ENCODE measurements at regions not wholly inside any gene's neighbourhood (a gene's known extent, or its start where the extent isn't known, plus 50 kb on each side); places are given as distances from the start of the nearest gene placed in this dataset.
"Not testable (repeated sequence)": the region's sequence is repeated elsewhere in the genome, so short reads cannot be mapped to it uniquely, and the experiment has no call there.

GRCh38 chr6:140011537-140011936 lies 637.1 kb upstream of the CITED2 start:
- peak overlapping the region; percentile 26 for H2AFZ ChIP-seq (ENCODE audit: low read depth, low read length)
- H3K36me3 ChIP-seq (ENCODE audit: insufficient read depth, low read length): no peaks in the 10 kb centered on the region
- no peaks in the 10 kb centered on the region for H3K27me3 ChIP-seq (ENCODE audit: insufficient read depth, low read length)
- H3K9me3 ChIP-seq (ENCODE audit: low read length): peaks cover under 1% of the 10 kb centered on the region
- no peaks in the 10 kb centered on the region for H3K4me1 ChIP-seq (ENCODE audit: insufficient read depth, low read length)
- no peak overlapping the region for H3K4me3 ChIP-seq (ENCODE audit: low read length)

- Histone ChIP-seq H2AFZ (ENCODE audit: low read depth, low read length) (no peak overlapping the region), H3K27me3 (ENCODE audit: insufficient read depth, low read length) (no peaks in the 10 kb centered on the region), H3K36me3 (ENCODE audit: insufficient read depth, low read length) (no peaks in the 10 kb centered on the region), H3K9me3 (ENCODE audit: low read length) (peaks cover 2% of the 10 kb centered on the region), H3K4me1 (ENCODE audit: insufficient read depth, low read length) (no peaks in the 10 kb centered on the region), H3K4me3 (ENCODE audit: low read length) (no peak overlapping the region)
Measured at GRCh38 chr6:140009286-140009685, 634.8 kb upstream of the CITED2 start.

GRCh38 chr6:140007525-140007924 lies 633.1 kb upstream of the CITED2 start:
- Histone ChIP-seq H3K4me3 (ENCODE audit: low read length) (no peak overlapping the region), H3K9me3 (ENCODE audit: low read length) (peaks cover 2% of the 10 kb centered on the region), H3K4me1 (ENCODE audit: insufficient read depth, low read length) (peaks cover 13% of the 10 kb centered on the region), H3K36me3 (ENCODE audit: insufficient read depth, low read length) (no peaks in the 10 kb centered on the region), H2AFZ (ENCODE audit: low read depth, low read length) (no peak overlapping the region), H3K27me3 (ENCODE audit: insufficient read depth, low read length) (no peaks in the 10 kb centered on the region)

GRCh38 chr6:140003217-140003616 lies 628.8 kb upstream of the CITED2 start:
- H3K4me3 ChIP-seq (ENCODE audit: low read length): no peak overlapping the region
- H3K27me3 ChIP-seq (ENCODE audit: insufficient read depth, low read length): no peaks in the 10 kb centered on the region
- H2AFZ ChIP-seq (ENCODE audit: low read depth, low read length): no peak overlapping the region
- no peaks in the 10 kb centered on the region for H3K36me3 ChIP-seq (ENCODE audit: insufficient read depth, low read length)
- peaks cover 2% of the 10 kb centered on the region for H3K9me3 ChIP-seq (ENCODE audit: low read length)
- peaks cover 14% of the 10 kb centered on the region for H3K4me1 ChIP-seq (ENCODE audit: insufficient read depth, low read length)

- Histone ChIP-seq H3K4me1 (ENCODE audit: insufficient read depth, low read length) (peaks cover 14% of the 10 kb centered on the region), H2AFZ (ENCODE audit: low read depth, low read length) (no peak overlapping the region), H3K27me3 (ENCODE audit: insufficient read depth, low read length) (no peaks in the 10 kb centered on the region), H3K9me3 (ENCODE audit: low read length) (peaks cover 2% of the 10 kb centered on the region), H3K4me3 (ENCODE audit: low read length) (no peak overlapping the region), H3K36me3 (ENCODE audit: insufficient read depth, low read length) (no peaks in the 10 kb centered on the region)
Measured at GRCh38 chr6:140002396-140003022, 628.1 kb upstream of the CITED2 start.

GRCh38 chr6:140001821-140002341 lies 627.4 kb upstream of the CITED2 start:
- H3K9me3 ChIP-seq (ENCODE audit: low read length): peaks cover 2% of the 10 kb centered on the region
- H3K36me3 ChIP-seq (ENCODE audit: insufficient read depth, low read length): no peaks in the 10 kb centered on the region
- no peak overlapping the region for H2AFZ ChIP-seq (ENCODE audit: low read depth, low read length)
- H3K4me3 ChIP-seq (ENCODE audit: low read length): no peak overlapping the region
- peaks cover 14% of the 10 kb centered on the region for H3K4me1 ChIP-seq (ENCODE audit: insufficient read depth, low read length)
- H3K27me3 ChIP-seq (ENCODE audit: insufficient read depth, low read length): no peaks in the 10 kb centered on the region

GRCh38 chr6:140001005-140001404 lies 626.6 kb upstream of the CITED2 start:
- H3K4me1 ChIP-seq (ENCODE audit: insufficient read depth, low read length): peaks cover 14% of the 10 kb centered on the region
- H3K36me3 ChIP-seq (ENCODE audit: insufficient read depth, low read length): no peaks in the 10 kb centered on the region
- H3K9me3 ChIP-seq (ENCODE audit: low read length): no peaks in the 10 kb centered on the region
- no peak overlapping the region for H3K4me3 ChIP-seq (ENCODE audit: low read length)
- H2AFZ ChIP-seq (ENCODE audit: low read depth, low read length): no peak overlapping the region
- H3K27me3 ChIP-seq (ENCODE audit: insufficient read depth, low read length): no peaks in the 10 kb centered on the region

GRCh38 chr6:139999661-140000060 lies 625.2 kb upstream of the CITED2 start:
- not testable (repeated sequence) for H3K9me3 ChIP-seq (ENCODE audit: low read length); H2AFZ ChIP-seq (ENCODE audit: low read depth, low read length); H3K27me3 ChIP-seq (ENCODE audit: insufficient read depth, low read length); H3K36me3 ChIP-seq (ENCODE audit: insufficient read depth, low read length); H3K4me3 ChIP-seq (ENCODE audit: low read length)
- H3K4me1 ChIP-seq (ENCODE audit: insufficient read depth, low read length): peaks cover 14% of the 10 kb centered on the region

GRCh38 chr6:139998478-139998877 lies 624.0 kb upstream of the CITED2 start:
- not testable (repeated sequence) for H3K36me3 ChIP-seq (ENCODE audit: insufficient read depth, low read length); H3K4me3 ChIP-seq (ENCODE audit: low read length)
- peaks cover 11% of the 10 kb centered on the region for H3K4me1 ChIP-seq (ENCODE audit: insufficient read depth, low read length)

GRCh38 chr6:139996253-139996834 lies 621.9 kb upstream of the CITED2 start:
- Histone ChIP-seq H3K27me3 (ENCODE audit: insufficient read depth, low read length) (no peaks in the 10 kb centered on the region), H3K4me1 (ENCODE audit: insufficient read depth, low read length) (no peaks in the 10 kb centered on the region), H3K4me3 (ENCODE audit: low read length) (no peak overlapping the region), H3K9me3 (ENCODE audit: low read length) (no peaks in the 10 kb centered on the region), H2AFZ (ENCODE audit: low read depth, low read length) (no peak overlapping the region), H3K36me3 (ENCODE audit: insufficient read depth, low read length) (no peaks in the 10 kb centered on the region)

More at GRCh38 chr6:139998478-139998877, 624.0 kb upstream of the CITED2 start:
- H3K27me3 ChIP-seq (ENCODE audit: insufficient read depth, low read length); H3K9me3 ChIP-seq (ENCODE audit: low read length); H2AFZ ChIP-seq (ENCODE audit: low read depth, low read length): not testable (repeated sequence)

GRCh38 chr6:139994998-139995397 lies 620.5 kb upstream of the CITED2 start:
- no peaks in the 10 kb centered on the region for H3K36me3 ChIP-seq (ENCODE audit: insufficient read depth, low read length)
- H3K4me3 ChIP-seq (ENCODE audit: low read length): no peak overlapping the region
- H3K27me3 ChIP-seq (ENCODE audit: insufficient read depth, low read length): no peaks in the 10 kb centered on the region
- no peaks in the 10 kb centered on the region for H3K4me1 ChIP-seq (ENCODE audit: insufficient read depth, low read length)
- no peak overlapping the region for H2AFZ ChIP-seq (ENCODE audit: low read depth, low read length)
- H3K9me3 ChIP-seq (ENCODE audit: low read length): no peaks in the 10 kb centered on the region

- H3K9me3 ChIP-seq (ENCODE audit: low read length): no peaks in the 10 kb centered on the region
- no peaks in the 10 kb centered on the region for H3K4me1 ChIP-seq (ENCODE audit: insufficient read depth, low read length)
- peak overlapping the region; percentile 38 for H2AFZ ChIP-seq (ENCODE audit: low read depth, low read length)
- no peaks in the 10 kb centered on the region for H3K36me3 ChIP-seq (ENCODE audit: insufficient read depth, low read length)
- no peaks in the 10 kb centered on the region for H3K27me3 ChIP-seq (ENCODE audit: insufficient read depth, low read length)
- no peak overlapping the region for H3K4me3 ChIP-seq (ENCODE audit: low read length)
Measured at GRCh38 chr6:139990856-139991465, 616.5 kb upstream of the CITED2 start.

- Histone ChIP-seq H3K4me1 (ENCODE audit: insufficient read depth, low read length) (no peaks in the 10 kb centered on the region), H3K9me3 (ENCODE audit: low read length) (no peaks in the 10 kb centered on the region), H3K36me3 (ENCODE audit: insufficient read depth, low read length) (no peaks in the 10 kb centered on the region), H3K4me3 (ENCODE audit: low read length) (no peak overlapping the region), H3K27me3 (ENCODE audit: insufficient read depth, low read length) (no peaks in the 10 kb centered on the region), H2AFZ (ENCODE audit: low read depth, low read length) (no peak overlapping the region)
Measured at GRCh38 chr6:139990026-139990686, 615.7 kb upstream of the CITED2 start.

Measured in neuron (in vitro differentiated cells).